Kidney (tissue), 13 donors: ENCODE measurements at regions not wholly inside any gene's neighbourhood (a gene's known extent, or its start where the extent isn't known, plus 50 kb on each side); places are given as distances from the start of the nearest gene placed in this dataset.

Experiments
- DNase-seq, 5 donors: peaks; one replicate each; pipeline ENCODE4 v3.0.0-alpha.2; 2013 to 2020
- FAIRE-seq: peaks from 2 replicates; lab custom pipeline; 2012; peaks lifted over from hg19 to GRCh38; lab: Jason Lieb, UNC
- H3K27ac ChIP-seq, 2 donors: one replicate each; pipeline ENCODE4 v1.7.0; 2013; ENCODE audit warnings: low read depth in 2 of 2, low read length in 2 of 2, inconsistent platforms in 1 of 2
- H3K27me3 ChIP-seq: one replicate; pipeline ENCODE4 v1.7.1; 2013; ENCODE audit warnings: low read length, inconsistent platforms; ENCODE audit not compliant: control insufficient read depth, insufficient read depth
- H3K36me3 ChIP-seq, 3 donors: one replicate each; pipeline versions ENCODE4 v1.7.0 to v1.7.1; 2013; ENCODE audit warnings: low read length in 3 of 3, control low read depth in 1 of 3, inconsistent platforms in 1 of 3; ENCODE audit not compliant: insufficient read depth in 3 of 3, control insufficient read depth in 2 of 3
- H3K4me1 ChIP-seq, 3 donors: one replicate each; pipeline versions ENCODE4 v1.7.0 to v1.7.1; 2013; ENCODE audit warnings: low read length in 3 of 3, inconsistent platforms in 1 of 3, low read depth in 1 of 3; ENCODE audit not compliant: control insufficient read depth in 2 of 3, insufficient read depth in 2 of 3
- H3K4me3 ChIP-seq, 3 donors: one replicate each; pipeline versions ENCODE4 v1.7.0 to v1.8.1; 2013; ENCODE audit warnings: low read length in 3 of 3, control low read depth in 1 of 3, inconsistent platforms in 1 of 3
- H3K9ac ChIP-seq, 3 donors: one replicate each; pipeline versions ENCODE4 v1.7.0 to v1.7.1; 2013; ENCODE audit warnings: low read length in 3 of 3, control low read depth in 1 of 3, inconsistent platforms in 1 of 3
- H3K9me3 ChIP-seq, 3 donors: one replicate each; pipeline versions ENCODE4 v1.7.0 to v1.7.1; 2013; ENCODE audit warnings: low read length in 3 of 3, control low read depth in 1 of 3, inconsistent platforms in 1 of 3; ENCODE audit not compliant: control insufficient read depth in 2 of 3, insufficient read depth in 1 of 3
- CTCF ChIP-seq: IDR thresholded peaks from 3 replicates; pipeline ENCODE4 v1.5.1; 2012; ENCODE audit warnings: mild to moderate bottlenecking, moderate library complexity, borderline replicate concordance; ENCODE audit not compliant: insufficient read depth; ENCODE audit errors: extremely low read depth
- intact Hi-C: fragments of 100-400 bp; cut with DNase I; formaldehyde crosslinking; loops from one replicate; pipeline ENCODE4 v1.11.1; 2022
- donor health status: control.
- donor health status: control.
- donor health status: control.
- donor health status: control.
- donor health status: control.
- donor health status: DM: yes; HTN: yes; CAD: no.
- donor health status: Normal renal cell carcinoma (clear cell type).

- no peak for TF ChIP-seq CTCF
- Histone ChIP-seq H3K4me1 (no peaks in the 10 kb centered on the region), H3K9me3 (no peaks in the 10 kb centered on the region), H3K27ac (no peak overlapping the region), H3K27me3 (no peaks in the 10 kb centered on the region), H3K4me3 (no peak overlapping the region), H3K9ac (no peak overlapping the region), H3K36me3 (no peaks in the 10 kb centered on the region)
- intact Hi-C loops = no loop called here
- DNase-seq (no peak), FAIRE-seq (no peak)
Observed at GRCh38 chr14:22266683-22267082, 322.3 kb downstream of the DAD1 start.

GRCh38 chr14:22266142-22266442, 322.9 kb downstream of the DAD1 start:
- Histone ChIP-seq H3K9me3 (no peaks in the 10 kb centered on the region), H3K9ac (no peak overlapping the region), H3K4me3 (no peak overlapping the region), H3K36me3 (no peaks in the 10 kb centered on the region), H3K4me1 (no peaks in the 10 kb centered on the region), H3K27ac (peak overlapping the region in 1 of 2 donors; percentile 51), H3K27me3 (no peaks in the 10 kb centered on the region)
- intact Hi-C loops = no loop called here
- FAIRE-seq = no peak
- no peak for TF ChIP-seq CTCF
- no peak for DNase-seq

- H3K9ac ChIP-seq = no peak overlapping the region
- H3K36me3 ChIP-seq = no peaks in the 10 kb centered on the region
- H3K4me1 ChIP-seq = no peaks in the 10 kb centered on the region
- no peak for TF ChIP-seq CTCF
- H3K4me3 ChIP-seq = no peak overlapping the region
- peak overlapping the region in 1 of 2 donors; percentile 51 for H3K27ac ChIP-seq
- intact Hi-C loops = no loop called here
- DNase-seq (no peak), FAIRE-seq (no peak)
- no peaks in the 10 kb centered on the region for H3K9me3 ChIP-seq
- no peaks in the 10 kb centered on the region for H3K27me3 ChIP-seq
Observed at GRCh38 chr14:22265319-22266141, 323.5 kb downstream of the DAD1 start.

GRCh38 chr14:22264759-22265158, 324.3 kb downstream of the DAD1 start:
- Histone ChIP-seq H3K36me3 (no peaks in the 10 kb centered on the region), H3K4me3 (no peak overlapping the region), H3K27ac (no peak overlapping the region), H3K4me1 (no peaks in the 10 kb centered on the region), H3K27me3 (no peaks in the 10 kb centered on the region), H3K9ac (no peak overlapping the region), H3K9me3 (no peaks in the 10 kb centered on the region)
- intact Hi-C loops = no loop called here
- FAIRE-seq = no peak
- no peak for DNase-seq
- no peak for TF ChIP-seq CTCF
